OCI-LY3 (cell line): ENCODE measurements at regions not wholly inside any gene's neighbourhood (a gene's known extent, or its start where the extent isn't known, plus 50 kb on each side); places are given as distances from the start of the nearest gene placed in this dataset.

Experiments used
- EZH2phosphoT487 ChIP-seq: fragments of 200-600 bp; shearing (Covaris generic); IDR thresholded peaks from 2 replicates; pipeline ENCODE4 v1.6.1; 2018; ENCODE audit warnings: antibody characterized with exemption, mixed run types, low read depth
- TF ChIP-seq, protein P1 (sequence below): fragments of 200-600, 300-600 bp; sonication (generic); IDR thresholded peaks from 2 replicates; pipeline ENCODE4 v1.5.1; 2014; ENCODE audit warnings: antibody characterized with exemption, low read length, low read depth

DNA sequence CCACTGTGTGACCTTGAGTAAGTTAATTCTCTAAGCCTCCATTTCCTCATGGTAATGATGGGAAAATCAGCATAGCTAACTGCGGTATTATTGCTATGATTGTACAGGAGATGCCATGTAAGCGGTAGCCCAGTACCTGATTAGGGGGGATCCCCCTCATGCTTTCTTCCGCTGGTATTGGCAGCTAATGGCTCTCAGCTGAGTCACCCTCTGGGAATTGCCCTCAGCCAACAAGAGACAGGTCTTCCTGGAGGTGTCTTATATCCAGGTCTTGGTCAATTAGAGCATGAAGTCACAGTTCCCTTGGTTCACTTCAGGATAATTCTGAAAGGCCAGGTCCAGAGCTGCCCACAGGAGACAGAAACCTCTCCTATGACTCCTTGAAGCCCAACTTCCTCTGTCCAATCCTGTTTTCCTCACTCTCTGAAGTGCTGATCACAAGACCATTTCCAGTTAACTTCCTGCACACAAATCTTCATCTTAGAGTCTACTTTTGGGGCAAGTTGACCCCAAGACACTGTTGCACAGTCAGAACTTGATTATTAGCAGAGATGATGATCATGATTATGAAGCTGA, 724.7 kb upstream of the ZNF385D start:
- TF ChIP-seq, protein P1, sequence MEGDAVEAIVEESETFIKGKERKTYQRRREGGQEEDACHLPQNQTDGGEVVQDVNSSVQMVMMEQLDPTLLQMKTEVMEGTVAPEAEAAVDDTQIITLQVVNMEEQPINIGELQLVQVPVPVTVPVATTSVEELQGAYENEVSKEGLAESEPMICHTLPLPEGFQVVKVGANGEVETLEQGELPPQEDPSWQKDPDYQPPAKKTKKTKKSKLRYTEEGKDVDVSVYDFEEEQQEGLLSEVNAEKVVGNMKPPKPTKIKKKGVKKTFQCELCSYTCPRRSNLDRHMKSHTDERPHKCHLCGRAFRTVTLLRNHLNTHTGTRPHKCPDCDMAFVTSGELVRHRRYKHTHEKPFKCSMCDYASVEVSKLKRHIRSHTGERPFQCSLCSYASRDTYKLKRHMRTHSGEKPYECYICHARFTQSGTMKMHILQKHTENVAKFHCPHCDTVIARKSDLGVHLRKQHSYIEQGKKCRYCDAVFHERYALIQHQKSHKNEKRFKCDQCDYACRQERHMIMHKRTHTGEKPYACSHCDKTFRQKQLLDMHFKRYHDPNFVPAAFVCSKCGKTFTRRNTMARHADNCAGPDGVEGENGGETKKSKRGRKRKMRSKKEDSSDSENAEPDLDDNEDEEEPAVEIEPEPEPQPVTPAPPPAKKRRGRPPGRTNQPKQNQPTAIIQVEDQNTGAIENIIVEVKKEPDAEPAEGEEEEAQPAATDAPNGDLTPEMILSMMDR, result no peak
- no peak for TF ChIP-seq EZH2phosphoT487
